Right forelimb (tissue), 1 donor: ENCODE measurements at regions not wholly inside any gene's neighbourhood (a gene's known extent, or its start where the extent isn't known, plus 50 kb on each side); places are given as distances from the start of the nearest gene placed in this dataset.

Source experiments
- DNase-seq: peaks from one replicate; pipeline ENCODE4 v3.0.0-alpha.2; 2018

DNA sequence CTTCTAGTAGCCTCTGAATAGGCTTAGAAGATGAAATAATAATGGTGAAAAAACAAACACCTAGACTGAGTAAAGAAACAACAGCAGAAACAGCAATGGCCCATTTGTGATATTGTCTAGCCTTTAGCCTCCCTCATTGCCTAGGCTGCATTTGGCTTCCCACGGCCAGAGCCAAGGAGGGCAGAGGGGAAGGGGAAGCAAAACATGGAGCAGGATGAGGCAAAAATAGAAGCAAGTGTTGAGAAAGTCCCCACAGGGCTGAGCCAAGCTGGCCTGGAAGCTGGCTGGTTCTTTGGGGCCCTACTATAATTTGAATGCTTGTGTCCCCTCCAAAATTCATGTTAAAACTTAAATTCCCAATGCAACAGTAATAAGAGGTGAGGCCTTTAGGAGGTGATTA is 60.2 kb upstream of the KSR1 start:
- DNase-seq, result no peak

- no peak for DNase-seq
These were observed 59.3 kb upstream of the KSR1 start for GRCh38 chr17:27396941-27397340.

GRCh38 chr17:27398691-27399090 is 57.6 kb upstream of the KSR1 start:
- DNase-seq, result no peak

DNA sequence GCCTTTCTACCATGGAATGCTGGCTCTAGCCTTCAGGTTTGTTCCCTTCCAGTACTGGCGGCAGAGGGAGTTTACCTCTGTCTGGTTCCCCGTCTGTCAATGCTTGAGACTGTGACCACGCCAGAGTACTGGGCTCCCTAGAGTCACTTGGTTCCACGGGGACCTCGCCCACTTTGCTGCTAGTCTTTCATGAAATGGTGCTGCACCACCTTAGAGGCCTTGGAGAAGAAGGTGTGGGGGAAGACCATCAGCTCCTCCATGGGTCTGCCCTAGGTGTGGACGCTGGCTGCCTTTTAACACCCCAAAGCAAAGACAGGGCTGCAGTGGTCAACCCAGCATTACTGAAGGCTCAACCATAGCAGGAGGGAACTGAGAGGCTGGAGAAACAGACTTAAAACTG is 55.3 kb upstream of the KSR1 start:
- DNase-seq, result no peak

DNA sequence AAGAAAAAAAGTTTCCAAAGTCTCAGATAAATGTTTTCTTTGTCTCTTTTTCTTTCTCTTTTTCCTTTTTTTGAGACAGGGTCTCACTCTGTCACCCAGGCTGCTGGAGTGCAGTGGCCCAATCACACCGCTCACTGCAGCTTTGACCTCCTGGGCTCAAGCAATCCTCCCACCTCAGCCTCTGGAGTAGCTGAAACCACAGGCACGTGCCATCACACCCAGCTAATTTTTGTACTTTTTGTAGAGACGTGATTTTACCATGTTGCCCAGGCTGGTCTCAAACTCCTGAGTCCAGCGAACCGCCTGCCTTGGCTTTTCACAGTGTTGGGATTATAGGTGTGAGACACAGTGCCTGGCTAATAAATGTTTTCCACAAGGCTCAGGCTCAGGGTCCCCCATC is 53.3 kb upstream of the KSR1 start:
- no peak for DNase-seq

- no peak for DNase-seq
These were observed 52.7 kb upstream of the KSR1 start for GRCh38 chr17:27403480-27404005.

DNA sequence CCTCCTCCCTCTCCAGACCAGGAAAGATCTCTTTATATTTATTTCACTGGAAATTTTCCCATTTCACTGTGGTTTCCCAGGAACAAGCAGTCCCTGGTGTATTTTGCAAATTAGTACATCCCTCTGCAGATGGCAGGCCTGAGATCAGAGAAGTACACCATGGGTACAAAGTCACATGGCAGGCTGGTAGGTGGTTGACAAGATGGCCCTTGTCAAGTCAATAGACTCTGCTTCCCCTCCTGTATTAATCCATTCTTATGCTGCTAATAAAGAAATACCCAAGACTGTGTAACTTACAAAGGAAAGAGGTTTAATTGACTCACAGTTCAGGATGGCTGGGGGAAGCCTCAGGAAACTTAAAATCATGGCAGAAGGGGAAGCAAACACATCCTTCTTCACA is 51.6 kb upstream of the KSR1 start:
- DNase-seq, result no peak
